Activated naive CD8-positive, alpha-beta T cell treated with anti-CD3 and anti-CD28 coated beads, Interleukin-2, amount 50 U/mL, for 24 hours (primary cell): ENCODE measurements at regions not wholly inside any gene's neighbourhood (a gene's known extent, or its start where the extent isn't known, plus 50 kb on each side); places are given as distances from the start of the nearest gene placed in this dataset.
"Not testable (repeated sequence)": the region's sequence is repeated elsewhere in the genome, so short reads cannot be mapped to it uniquely, and the experiment has no call there.

Source experiments
- ATAC-seq: fragments of 150-1000 bp; cut with Tn5 transposase; one replicate; pipeline ENCODE4 v1.10.0; 2021
- DNase-seq: peaks from one replicate; pipeline ENCODE4 v3.0.0; 2021
- H3K27ac Mint-ChIP-seq: one replicate; pipeline ENCODE4 v1.8.0; 2021; ENCODE audit warnings: mild to moderate bottlenecking, mixed read lengths
- H3K27me3 Mint-ChIP-seq: one replicate; pipeline ENCODE4 v1.8.0; 2021; ENCODE audit warnings: mixed read lengths
- H3K36me3 Mint-ChIP-seq: one replicate; pipeline ENCODE4 v1.8.0; 2021; ENCODE audit warnings: low read depth, mixed read lengths
- H3K4me1 Mint-ChIP-seq: one replicate; pipeline ENCODE4 v1.8.0; 2021; ENCODE audit warnings: mixed read lengths
- H3K4me3 Mint-ChIP-seq: one replicate; pipeline ENCODE4 v1.8.0; 2021; ENCODE audit warnings: mild to moderate bottlenecking, moderate library complexity, mixed read lengths
- H3K9me3 Mint-ChIP-seq: one replicate; pipeline ENCODE4 v1.8.0; 2021; ENCODE audit warnings: mixed read lengths

DNA sequence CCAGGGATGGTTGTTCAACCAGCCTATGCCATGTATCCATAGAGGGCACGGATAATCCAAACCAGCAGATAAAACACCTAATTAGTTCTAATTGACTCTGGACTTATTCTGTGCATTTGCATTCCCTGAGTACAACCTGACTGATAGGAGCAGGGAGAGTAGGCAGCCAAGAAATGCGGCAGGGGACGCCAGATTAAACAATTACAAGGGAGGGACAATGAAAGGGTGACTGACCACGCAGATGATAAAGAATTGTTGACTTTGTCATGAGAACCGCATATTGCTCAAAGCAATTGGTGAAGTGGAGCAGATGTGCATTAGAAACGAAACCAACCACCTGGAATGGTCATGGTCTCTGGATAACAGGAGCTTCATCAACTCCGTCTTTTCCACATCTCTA lies 369.1 kb upstream of the FRG2C start:
- DNase-seq (no peak), ATAC-seq (no peak)
- peaks cover 4% of the 10 kb centered on the region for H3K9me3 Mint-ChIP-seq
- peaks cover 3% of the 10 kb centered on the region for H3K27me3 Mint-ChIP-seq
- H3K4me3 Mint-ChIP-seq, result no peak overlapping the region
- no peak overlapping the region for H3K27ac Mint-ChIP-seq
- no peaks in the 10 kb centered on the region for H3K4me1 Mint-ChIP-seq
- H3K36me3 Mint-ChIP-seq, result no peaks in the 10 kb centered on the region

DNA sequence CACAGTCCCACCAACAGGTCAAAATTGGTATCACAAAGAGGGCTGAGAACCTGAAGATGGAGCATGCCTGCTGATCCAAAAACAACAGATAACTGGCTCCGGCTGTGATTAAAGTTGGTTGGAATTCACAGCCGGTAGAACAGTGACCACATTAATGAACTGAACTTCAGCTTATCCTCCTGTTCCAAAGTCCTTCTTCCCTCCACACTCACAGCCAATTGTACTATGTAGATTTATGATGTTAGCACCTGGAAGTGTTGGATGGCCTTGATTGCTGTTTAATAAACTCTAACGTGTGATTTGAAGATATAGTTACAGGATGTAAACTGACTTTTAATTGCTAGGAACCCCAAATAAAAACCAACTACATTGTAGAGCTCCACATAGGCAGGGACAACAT lies 367.3 kb upstream of the FRG2C start:
- ATAC-seq (no peak), DNase-seq (no peak)
- peaks cover 3% of the 10 kb centered on the region for H3K27me3 Mint-ChIP-seq
- H3K4me1 Mint-ChIP-seq, result no peaks in the 10 kb centered on the region
- H3K4me3 Mint-ChIP-seq, result no peak overlapping the region
- no peak overlapping the region for H3K27ac Mint-ChIP-seq
- H3K36me3 Mint-ChIP-seq, result no peaks in the 10 kb centered on the region
- peaks cover 4% of the 10 kb centered on the region for H3K9me3 Mint-ChIP-seq

GRCh38 chr3:75300606-75301005 lies 363.5 kb upstream of the FRG2C start:
- Mint-ChIP-seq H3K4me1 (no peaks in the 10 kb centered on the region), H3K9me3 (peaks cover 4% of the 10 kb centered on the region), H3K4me3 (no peak overlapping the region), H3K27ac (no peak overlapping the region), H3K36me3 (no peaks in the 10 kb centered on the region), H3K27me3 (no peaks in the 10 kb centered on the region)
- no peak for DNase-seq
- no peak for ATAC-seq

- not testable (repeated sequence) for H3K27ac Mint-ChIP-seq, ATAC-seq, DNase-seq, H3K27me3 Mint-ChIP-seq, H3K36me3 Mint-ChIP-seq, H3K4me3 Mint-ChIP-seq, H3K9me3 Mint-ChIP-seq, H3K4me1 Mint-ChIP-seq
Measured at GRCh38 chr3:75301050-75301449, 363.1 kb upstream of the FRG2C start.

- no peak for ATAC-seq
- Mint-ChIP-seq H3K4me3 (no peak overlapping the region), H3K9me3 (peaks cover under 1% of the 10 kb centered on the region), H3K4me1 (no peaks in the 10 kb centered on the region), H3K36me3 (no peaks in the 10 kb centered on the region), H3K27me3 (peaks cover 5% of the 10 kb centered on the region), H3K27ac (no peak overlapping the region)
- no peak for DNase-seq
Measured at GRCh38 chr3:75303741-75304140, 360.4 kb upstream of the FRG2C start.

DNA sequence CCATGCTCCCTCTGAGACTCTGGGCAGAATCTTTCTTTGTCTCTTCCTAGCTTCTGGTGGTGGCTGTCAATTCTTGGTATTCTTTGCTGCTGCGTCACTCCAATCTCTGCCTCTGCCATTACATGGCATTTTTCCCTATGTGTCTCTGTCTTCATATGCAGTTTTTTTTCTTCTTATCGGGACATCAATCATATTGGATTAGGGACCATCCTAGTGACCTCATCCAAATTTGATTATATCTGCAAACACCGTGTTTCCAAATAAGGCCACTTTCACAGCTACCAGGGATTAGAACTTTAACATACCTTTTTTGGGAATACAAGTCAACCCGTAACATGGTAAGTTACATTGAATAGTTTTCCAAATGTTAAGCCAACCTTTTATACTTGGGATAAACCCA lies 358.2 kb upstream of the FRG2C start:
- DNase-seq (no peak), ATAC-seq (no peak)
- Mint-ChIP-seq H3K9me3 (no peaks in the 10 kb centered on the region), H3K4me1 (no peaks in the 10 kb centered on the region), H3K36me3 (no peaks in the 10 kb centered on the region), H3K27me3 (peaks cover 5% of the 10 kb centered on the region), H3K4me3 (no peak overlapping the region), H3K27ac (no peak overlapping the region)

- not testable (repeated sequence) for H3K27ac Mint-ChIP-seq
Measured at GRCh38 chr3:75311306-75311705, 352.8 kb upstream of the FRG2C start.

DNA sequence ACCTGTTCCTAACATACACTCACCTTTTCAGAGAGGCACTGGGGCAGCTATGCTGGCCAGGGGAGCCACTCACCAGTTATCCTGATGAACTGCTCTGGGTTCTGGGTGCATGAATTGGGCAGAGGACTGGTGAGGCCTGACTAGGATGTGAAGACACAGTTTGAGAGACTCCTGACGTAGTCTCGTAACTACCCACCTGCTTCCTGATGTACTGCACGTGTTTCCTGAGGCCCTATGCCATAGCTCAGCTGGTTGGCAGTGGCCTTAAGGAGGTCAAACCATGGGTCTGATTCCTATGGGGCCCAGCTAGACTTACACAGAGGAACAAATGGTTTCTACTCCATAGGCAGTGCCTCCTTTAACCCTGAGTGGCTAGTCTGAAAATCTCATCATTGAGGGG lies 351.7 kb upstream of the FRG2C start:
- not testable (repeated sequence) for H3K27me3 Mint-ChIP-seq, ATAC-seq, H3K4me3 Mint-ChIP-seq

More at GRCh38 chr3:75311306-75311705, 352.8 kb upstream of the FRG2C start:
- H3K9me3 Mint-ChIP-seq, ATAC-seq, H3K4me3 Mint-ChIP-seq, H3K27me3 Mint-ChIP-seq, H3K4me1 Mint-ChIP-seq, DNase-seq, H3K36me3 Mint-ChIP-seq: not testable (repeated sequence)

DNA sequence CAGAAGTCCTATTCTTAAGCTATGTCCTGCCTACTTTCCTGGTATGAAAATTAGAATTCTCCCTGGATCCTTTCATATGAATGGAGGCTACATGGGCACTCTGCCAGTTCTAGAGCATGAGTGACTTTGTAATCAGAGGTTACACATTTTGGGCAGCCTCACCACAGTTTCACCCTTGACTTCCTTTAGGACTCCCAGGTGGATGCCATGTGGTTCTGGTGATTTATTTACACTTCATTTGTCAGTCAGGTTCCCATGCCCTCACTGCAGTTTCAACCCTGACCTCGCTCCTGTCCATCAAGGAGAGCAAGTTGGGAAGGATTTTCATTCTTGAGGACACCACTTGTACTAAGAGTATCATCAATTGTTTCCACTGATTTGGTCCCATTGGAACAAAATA lies 344.4 kb upstream of the FRG2C start:
- not testable (repeated sequence) for H3K27ac Mint-ChIP-seq, ATAC-seq, H3K36me3 Mint-ChIP-seq, H3K4me1 Mint-ChIP-seq, H3K27me3 Mint-ChIP-seq, H3K9me3 Mint-ChIP-seq, DNase-seq, H3K4me3 Mint-ChIP-seq

More for the DNA sequence above, 351.7 kb upstream of the FRG2C start:
- not testable (repeated sequence) for H3K9me3 Mint-ChIP-seq, DNase-seq, H3K36me3 Mint-ChIP-seq, H3K4me1 Mint-ChIP-seq, H3K27ac Mint-ChIP-seq

DNA sequence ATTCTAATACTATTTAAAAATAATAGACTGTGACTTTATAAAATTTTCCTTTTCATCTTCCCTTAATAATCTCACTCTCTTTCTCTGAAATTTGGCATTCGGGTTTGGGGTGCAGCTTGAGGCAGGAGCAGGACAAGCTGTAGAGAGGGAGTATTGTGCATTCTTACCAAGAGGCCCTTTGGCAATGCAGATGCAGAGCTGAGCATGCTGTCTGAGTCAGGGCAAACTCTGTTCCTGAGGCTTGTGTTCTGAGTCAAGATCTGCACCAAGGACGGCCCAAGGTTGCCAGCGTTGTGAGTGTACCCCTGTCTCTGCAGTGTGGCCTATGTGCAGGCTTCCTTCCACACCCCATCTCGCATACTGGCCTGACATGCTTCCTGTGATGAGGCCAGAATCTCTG lies 343.8 kb upstream of the FRG2C start:
- no peaks in the 10 kb centered on the region for H3K9me3 Mint-ChIP-seq
- H3K4me1 Mint-ChIP-seq, result no peaks in the 10 kb centered on the region
- no peaks in the 10 kb centered on the region for H3K36me3 Mint-ChIP-seq
- ATAC-seq, result no peak
- no peaks in the 10 kb centered on the region for H3K27me3 Mint-ChIP-seq
- H3K27ac Mint-ChIP-seq, result no peak overlapping the region
- DNase-seq, result no peak
- no peak overlapping the region for H3K4me3 Mint-ChIP-seq

DNA sequence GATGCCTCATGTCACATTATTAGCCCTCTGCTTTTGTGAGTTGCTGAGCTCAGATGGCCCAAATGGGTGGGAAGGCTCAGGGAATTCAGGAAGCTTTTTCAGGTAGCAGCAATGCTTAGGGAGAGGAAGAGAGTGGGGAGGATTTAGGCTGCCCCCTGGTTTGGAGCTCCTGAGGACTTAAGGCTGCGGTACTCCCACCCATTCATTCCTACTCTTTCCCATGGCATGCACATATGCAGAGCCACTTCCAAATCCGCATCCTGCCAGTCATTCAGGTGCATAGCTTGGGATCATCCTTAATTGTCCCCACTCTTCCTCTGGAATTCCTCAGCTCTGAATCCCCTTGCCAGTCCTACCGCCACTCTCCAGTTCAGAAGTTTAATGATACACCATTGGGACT lies 343.1 kb upstream of the FRG2C start:
- no peak for ATAC-seq
- Mint-ChIP-seq H3K36me3 (no peaks in the 10 kb centered on the region), H3K27ac (no peak overlapping the region), H3K27me3 (no peaks in the 10 kb centered on the region), H3K4me3 (no peak overlapping the region), H3K9me3 (no peaks in the 10 kb centered on the region), H3K4me1 (no peaks in the 10 kb centered on the region)
- no peak for DNase-seq

- not testable (repeated sequence) for H3K9me3 Mint-ChIP-seq, H3K4me3 Mint-ChIP-seq, H3K36me3 Mint-ChIP-seq, DNase-seq, H3K27me3 Mint-ChIP-seq, H3K27ac Mint-ChIP-seq, H3K4me1 Mint-ChIP-seq, ATAC-seq
Measured at GRCh38 chr3:75323936-75324335, 340.2 kb upstream of the FRG2C start.

- Mint-ChIP-seq H3K36me3 (no peaks in the 10 kb centered on the region), H3K27me3 (peaks cover 1% of the 10 kb centered on the region), H3K9me3 (no peaks in the 10 kb centered on the region), H3K4me3 (no peak overlapping the region), H3K27ac (no peak overlapping the region), H3K4me1 (no peaks in the 10 kb centered on the region)
- ATAC-seq, result no peak
- DNase-seq, result no peak
Measured at GRCh38 chr3:75325716-75326115, 338.4 kb upstream of the FRG2C start.

DNA sequence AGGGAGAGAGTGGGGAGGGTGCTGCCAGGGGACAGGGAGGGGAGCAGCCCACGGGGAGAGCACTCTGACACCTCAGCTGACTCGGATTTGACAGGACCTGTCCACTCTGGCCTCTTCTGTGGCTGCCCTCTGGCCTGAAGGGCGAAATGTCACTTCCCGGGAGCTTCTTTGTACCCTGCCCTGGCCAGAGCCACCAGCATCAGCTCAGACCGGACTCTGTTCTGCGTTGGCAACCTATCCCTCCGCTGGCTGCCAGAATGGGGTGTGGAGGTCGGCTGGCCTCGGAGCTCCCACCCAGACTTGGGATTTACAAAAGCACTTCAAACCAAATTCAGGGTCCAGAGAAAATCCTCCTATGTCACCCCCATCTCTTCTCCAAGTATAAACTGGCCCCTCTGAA lies 336.7 kb upstream of the FRG2C start:
- Mint-ChIP-seq H3K4me3 (no peak overlapping the region), H3K36me3 (no peaks in the 10 kb centered on the region), H3K27ac (no peak overlapping the region), H3K9me3 (no peaks in the 10 kb centered on the region), H3K4me1 (no peaks in the 10 kb centered on the region), H3K27me3 (peaks cover 1% of the 10 kb centered on the region)
- DNase-seq (no peak), ATAC-seq (no peak)

- ATAC-seq (no peak), DNase-seq (no peak)
- H3K4me1 Mint-ChIP-seq, result no peaks in the 10 kb centered on the region
- H3K4me3 Mint-ChIP-seq, result no peak overlapping the region
- H3K9me3 Mint-ChIP-seq, result no peaks in the 10 kb centered on the region
- H3K36me3 Mint-ChIP-seq, result no peaks in the 10 kb centered on the region
- no peak overlapping the region for H3K27ac Mint-ChIP-seq
- H3K27me3 Mint-ChIP-seq, result peaks cover 1% of the 10 kb centered on the region
Measured at GRCh38 chr3:75329476-75330097, 334.5 kb upstream of the FRG2C start.

DNA sequence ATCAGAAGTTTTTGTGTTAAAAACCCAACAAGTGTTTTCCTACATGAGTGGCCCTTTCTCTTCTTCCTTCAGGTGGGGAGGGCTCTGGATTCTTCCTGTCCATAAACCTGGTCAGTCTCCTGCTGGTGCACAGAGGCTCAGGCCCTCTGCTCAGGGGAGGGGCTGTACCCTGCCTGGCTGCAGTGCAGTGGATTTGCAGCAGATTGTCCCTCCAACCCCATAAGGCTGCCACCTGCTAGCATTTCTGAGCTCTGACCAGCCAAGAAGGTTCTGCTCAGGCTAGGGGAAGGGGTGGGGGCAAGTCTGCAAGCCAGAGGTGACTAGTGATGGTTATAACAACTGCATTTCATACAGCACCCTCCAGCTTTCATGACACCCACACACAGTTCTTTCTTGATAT lies 333.7 kb upstream of the FRG2C start:
- not testable (repeated sequence) for DNase-seq, H3K9me3 Mint-ChIP-seq, H3K36me3 Mint-ChIP-seq, H3K4me3 Mint-ChIP-seq, H3K27me3 Mint-ChIP-seq, H3K27ac Mint-ChIP-seq, H3K4me1 Mint-ChIP-seq, ATAC-seq
